ENCODE measurements at regions not wholly inside any gene's neighbourhood (a gene's known extent, or its start where the extent isn't known, plus 50 kb on each side); places are given as distances from the start of the nearest gene placed in this dataset.
A peak's percentile ranks its signal among the peaks of the same experiment; 100 is the strongest.

- DNase-seq = no peak
These were observed 1595.2 kb downstream of the KCNT2 start for GRCh38 chr1:195012995-195013394.

GRCh38 chr1:195005338-195005737 lies 1602.9 kb downstream of the KCNT2 start:
- DNase-seq = peak in 1 of 2 experiments; percentile 28

- no peak for DNase-seq
These were observed 1617.8 kb downstream of the KCNT2 start for GRCh38 chr1:194990483-194990882.

- DNase-seq = no peak
These were observed 1632.3 kb downstream of the KCNT2 start for GRCh38 chr1:194975913-194976312.

GRCh38 chr1:194968916-194969315 lies 1639.3 kb downstream of the KCNT2 start:
- no peak for DNase-seq

- no peak for DNase-seq
These were observed 1648.4 kb downstream of the KCNT2 start for GRCh38 chr1:194959795-194960194.

GRCh38 chr1:194952171-194952570 lies 1656.1 kb downstream of the KCNT2 start:
- no peak for DNase-seq

- no peak for DNase-seq
These were observed 1657.7 kb downstream of the KCNT2 start for GRCh38 chr1:194950584-194950983.

- no peak for DNase-seq
These were observed 1667.8 kb downstream of the KCNT2 start for GRCh38 chr1:194940336-194941030.

- no peak for DNase-seq
These were observed 1672.4 kb downstream of the KCNT2 start for GRCh38 chr1:194935864-194936263.

GRCh38 chr1:194931166-194931565 lies 1677.1 kb downstream of the KCNT2 start:
- DNase-seq = no peak

GRCh38 chr1:194930132-194930531 lies 1678.1 kb downstream of the KCNT2 start:
- no peak for DNase-seq

- no peak for DNase-seq
These were observed 1678.9 kb downstream of the KCNT2 start for GRCh38 chr1:194929357-194929756.

- no peak for DNase-seq
These were observed 1689.1 kb downstream of the KCNT2 start for GRCh38 chr1:194919146-194919545.

- no peak for DNase-seq
These were observed 1690.5 kb downstream of the KCNT2 start for GRCh38 chr1:194917769-194918168.

- no peak for DNase-seq
These were observed 1699.6 kb downstream of the KCNT2 start for GRCh38 chr1:194908643-194909042.

GRCh38 chr1:194903524-194903923 lies 1704.7 kb downstream of the KCNT2 start:
- DNase-seq = no peak

GRCh38 chr1:194889310-194889709 lies 1702.9 kb upstream of the B3GALT2 start:
- DNase-seq = no peak

- DNase-seq = no peak
These were observed 1684.4 kb upstream of the B3GALT2 start for GRCh38 chr1:194870860-194871259.

GRCh38 chr1:194866153-194866552 lies 1679.7 kb upstream of the B3GALT2 start:
- no peak for DNase-seq

GRCh38 chr1:194865383-194865782 lies 1679.0 kb upstream of the B3GALT2 start:
- DNase-seq = peak; percentile 21 to 22

- no peak for DNase-seq
These were observed 1675.7 kb upstream of the B3GALT2 start for GRCh38 chr1:194862129-194862528.

GRCh38 chr1:194860248-194861201 lies 1674.1 kb upstream of the B3GALT2 start:
- no peak for DNase-seq
